Prostate gland (tissue), 2 donors: ENCODE measurements at regions not wholly inside any gene's neighbourhood (a gene's known extent, or its start where the extent isn't known, plus 50 kb on each side); places are given as distances from the start of the nearest gene placed in this dataset.

Experiments used
- POLR2A ChIP-seq: fragments of 450-650 bp; IDR thresholded peaks from one replicate; pipeline ENCODE4 v1.6.1; 2016; ENCODE audit warnings: antibody characterized with exemption, mild to moderate bottlenecking
- TF ChIP-seq, protein P1 (sequence below), 4 experiments: fragments of 200-600 bp in 2 of 4; fragments of 450-650 bp in 2 of 4; sonication (generic) in 2 of 4; IDR thresholded peaks; 1 replicate in 3 of 4; 2 replicates in 1 of 4; pipeline ENCODE4 v1.5.1; 2016 to 2019; ENCODE audit warnings: antibody characterized with exemption in 4 of 4, mild to moderate bottlenecking in 2 of 4, moderate library complexity in 2 of 4

DNA sequence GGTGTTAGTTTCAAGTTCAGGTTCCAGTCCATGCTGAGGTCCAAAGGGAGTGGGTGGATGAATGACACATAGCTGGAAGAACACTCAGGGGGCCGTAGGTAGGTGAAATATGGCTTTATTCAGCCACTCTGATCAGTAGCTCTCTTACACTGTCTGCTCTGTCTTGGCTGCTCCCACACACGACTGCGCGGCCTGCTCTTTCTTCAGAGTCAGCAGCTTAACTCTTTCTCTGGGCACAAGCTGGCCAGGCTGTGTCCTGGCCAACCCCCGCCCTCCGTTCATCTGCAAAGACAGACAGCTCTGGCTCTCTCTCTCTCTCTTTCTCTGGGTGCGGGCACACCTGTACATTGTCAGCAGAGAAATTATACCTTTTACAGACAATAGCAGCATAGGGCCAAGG is 317.4 kb upstream of the SORCS1 start:
- no peak for TF ChIP-seq POLR2A
- TF ChIP-seq, protein P1, sequence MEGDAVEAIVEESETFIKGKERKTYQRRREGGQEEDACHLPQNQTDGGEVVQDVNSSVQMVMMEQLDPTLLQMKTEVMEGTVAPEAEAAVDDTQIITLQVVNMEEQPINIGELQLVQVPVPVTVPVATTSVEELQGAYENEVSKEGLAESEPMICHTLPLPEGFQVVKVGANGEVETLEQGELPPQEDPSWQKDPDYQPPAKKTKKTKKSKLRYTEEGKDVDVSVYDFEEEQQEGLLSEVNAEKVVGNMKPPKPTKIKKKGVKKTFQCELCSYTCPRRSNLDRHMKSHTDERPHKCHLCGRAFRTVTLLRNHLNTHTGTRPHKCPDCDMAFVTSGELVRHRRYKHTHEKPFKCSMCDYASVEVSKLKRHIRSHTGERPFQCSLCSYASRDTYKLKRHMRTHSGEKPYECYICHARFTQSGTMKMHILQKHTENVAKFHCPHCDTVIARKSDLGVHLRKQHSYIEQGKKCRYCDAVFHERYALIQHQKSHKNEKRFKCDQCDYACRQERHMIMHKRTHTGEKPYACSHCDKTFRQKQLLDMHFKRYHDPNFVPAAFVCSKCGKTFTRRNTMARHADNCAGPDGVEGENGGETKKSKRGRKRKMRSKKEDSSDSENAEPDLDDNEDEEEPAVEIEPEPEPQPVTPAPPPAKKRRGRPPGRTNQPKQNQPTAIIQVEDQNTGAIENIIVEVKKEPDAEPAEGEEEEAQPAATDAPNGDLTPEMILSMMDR (IDR thresholded peaks at IDR 0.05), result no peak
